GM12878 (cell line): ENCODE measurements at regions not wholly inside any gene's neighbourhood (a gene's known extent, or its start where the extent isn't known, plus 50 kb on each side); places are given as distances from the start of the nearest gene placed in this dataset.

Experiments used
- ATAC-seq: fragments of 200-7000 bp; cut with Tn5 transposase; 3 replicates; pipeline ENCODE4 v1.9.1; 2020; ENCODE audit warnings: mild to moderate bottlenecking, moderate library complexity
- BruUV-seq: library from RNA; stranded (reverse); fragments of 400-500 nt; replicated peaks from 2 replicates; lab custom pipeline; 2021; lab: Mats Ljungman, UMichigan
- CTCF ChIA-PET: fragments of 300-600 bp; sonication (Branson Sonifier 250); formaldehyde crosslinking; extraction: SDS; loops from one replicate; lab custom pipeline; 2021; ENCODE audit warnings: inconsistent platforms; lab: Yijun Ruan, JAX
- POLR2A ChIA-PET: fragments of 350-600 bp; formaldehyde crosslinking; extraction: SDS; loops from one replicate; lab custom pipeline; 2021; ENCODE audit warnings: inconsistent platforms; lab: Charles Lee
- RAD21 ChIA-PET: fragments of 300-600 bp; sonication (Branson Sonifier 250); formaldehyde crosslinking; loops from one replicate; lab custom pipeline; 2023; ENCODE audit warnings: antibody characterized with exemption; ENCODE audit not compliant: unreplicated experiment; lab: Charles Lee
- SMC1A ChIA-PET: fragments of 300-600 bp; sonication (Branson Sonifier 250); formaldehyde crosslinking; loops from one replicate; lab custom pipeline; 2023; ENCODE audit not compliant: unreplicated experiment, uncharacterized antibody; lab: Charles Lee
- DNase-seq: peaks from one replicate; pipeline ENCODE4 v3.0.0-alpha.2; 2011; ENCODE audit warnings: low read depth, low spot score
- FAIRE-seq: peaks from 3 replicates; lab custom pipeline; 2011; peaks lifted over from hg19 to GRCh38; lab: Jason Lieb, UNC
- H2AFZ ChIP-seq: 2 replicates; pipeline ENCODE4 v1.6.0; 2011; ENCODE audit warnings: low read depth, low read length, control low read depth; ENCODE audit not compliant: control insufficient read depth
- H3K27ac ChIP-seq: 2 replicates; pipeline ENCODE4 v1.5.1; 2011; ENCODE audit warnings: control low read depth; ENCODE audit not compliant: control insufficient read depth, insufficient read depth
- H3K27me3 ChIP-seq, 2 experiments: replicated peaks in 1 of 2; 2 replicates each; pipeline versions ENCODE4 v1.6.0 to v1.6.1; 2011; ENCODE audit warnings: low read length in 1 of 2; ENCODE audit not compliant: control insufficient read depth in 2 of 2, insufficient read depth in 2 of 2
- H3K36me3 ChIP-seq, 2 experiments: 2 replicates each; pipeline ENCODE4 v1.5.1; 2011; ENCODE audit warnings: low read length in 1 of 2; ENCODE audit not compliant: control insufficient read depth in 2 of 2, insufficient read depth in 2 of 2
- H3K4me1 ChIP-seq: 2 replicates; pipeline ENCODE4 v1.6.1; 2011; ENCODE audit warnings: mild to moderate bottlenecking, low read length, moderate library complexity, mixed read lengths; ENCODE audit not compliant: control insufficient read depth, insufficient read depth
- H3K4me2 ChIP-seq: 2 replicates; pipeline ENCODE4 v1.6.0; 2011; ENCODE audit warnings: control low read depth; ENCODE audit not compliant: control insufficient read depth, insufficient read depth
- H3K4me3 ChIP-seq: fragments of 200-600 bp; sonication (generic); 2 replicates; pipeline ENCODE4 v1.5.1; 2016
- H3K79me2 ChIP-seq: 2 replicates; pipeline ENCODE4 v1.6.0; 2011; ENCODE audit warnings: low read length; ENCODE audit not compliant: control insufficient read depth, insufficient read depth
- H3K9ac ChIP-seq: 2 replicates; pipeline ENCODE4 v1.8.0; 2011; ENCODE audit warnings: low read length, control low read depth, mixed read lengths; ENCODE audit not compliant: control insufficient read depth, insufficient read depth
- H3K9me3 ChIP-seq: replicated peaks from 3 replicates; pipeline ENCODE4 v1.5.1; 2011; ENCODE audit warnings: mild to moderate bottlenecking, low read length; ENCODE audit not compliant: control insufficient read depth, insufficient read depth
- H4K20me1 ChIP-seq: 2 replicates; pipeline ENCODE4 v1.6.0; 2011; ENCODE audit not compliant: control insufficient read depth, insufficient read depth
- ATF7 ChIP-seq: fragments of 450-650 bp; IDR thresholded peaks from 2 replicates; pipeline ENCODE4 v1.6.1; 2016; ENCODE audit warnings: low read depth, mild to moderate bottlenecking
- BMI1 ChIP-seq: fragments of 450-650 bp; IDR thresholded peaks from 2 replicates; pipeline ENCODE4 v1.6.1; 2016; ENCODE audit warnings: mild to moderate bottlenecking, moderate library complexity, borderline replicate concordance
- CBX3 ChIP-seq: fragments of 200-600 bp; sonication (generic); IDR thresholded peaks from 2 replicates; pipeline ENCODE4 v1.6.1; 2016; ENCODE audit warnings: low read depth, borderline replicate concordance
- CREB1 ChIP-seq: IDR thresholded peaks from 2 replicates; pipeline ENCODE4 v1.6.1; 2012; ENCODE audit warnings: low read depth, mild to moderate bottlenecking, inconsistent platforms
- ESRRA ChIP-seq: IDR thresholded peaks from 2 replicates; pipeline ENCODE4 v1.6.1; 2012; ENCODE audit warnings: mild to moderate bottlenecking, low read length, improper control_type of control experiment
- FOS ChIP-seq: IDR thresholded peaks from 3 replicates; pipeline ENCODE4 v1.6.1; 2011; ENCODE audit warnings: borderline replicate concordance; ENCODE audit not compliant: insufficient read length; ENCODE audit errors: extremely low read depth
- FOXM1 ChIP-seq: IDR thresholded peaks from 2 replicates; pipeline ENCODE4 v1.6.1; 2012; ENCODE audit warnings: low read depth, mild to moderate bottlenecking, inconsistent platforms, low read length, moderate library complexity
- IRF4 ChIP-seq: IDR thresholded peaks from 2 replicates; pipeline ENCODE4 v1.6.1; 2011; ENCODE audit warnings: low read depth, low read length
- MTA2 ChIP-seq: fragments of 450-650 bp; IDR thresholded peaks from 2 replicates; pipeline ENCODE4 v1.6.1; 2016; ENCODE audit warnings: low read depth, mild to moderate bottlenecking, moderate library complexity
- MTA3 ChIP-seq: IDR thresholded peaks from 2 replicates; pipeline ENCODE4 v1.6.1; 2012; ENCODE audit warnings: low read length, inconsistent platforms, borderline replicate concordance
- MYB ChIP-seq: fragments of 150-350 bp; IDR thresholded peaks from 2 replicates; pipeline ENCODE4 v1.6.1; 2014; ENCODE audit warnings: mild to moderate bottlenecking, low read depth, low read length, borderline replicate concordance
- NFYA ChIP-seq: IDR thresholded peaks from 2 replicates; pipeline ENCODE4 v1.6.1; 2011; ENCODE audit warnings: low read depth, mild to moderate bottlenecking, low read length, improper control_type of control experiment, borderline replicate concordance
- NR2C2 ChIP-seq: IDR thresholded peaks from 2 replicates; pipeline ENCODE4 v1.6.1; 2011; ENCODE audit warnings: borderline replicate concordance, low read depth; ENCODE audit not compliant: control insufficient read depth, insufficient read length
- RB1 ChIP-seq: fragments of 450-650 bp; formaldehyde crosslinking; IDR thresholded peaks from 2 replicates; pipeline ENCODE4 v1.6.1; 2017; ENCODE audit warnings: mild to moderate bottlenecking, borderline replicate concordance
- SIX5 ChIP-seq: IDR thresholded peaks from 2 replicates; pipeline ENCODE4 v1.6.1; 2011; ENCODE audit warnings: mild to moderate bottlenecking, low read depth, low read length, moderate library complexity; ENCODE audit not compliant: severe bottlenecking
- YY1 ChIP-seq: IDR thresholded peaks from 2 replicates; pipeline ENCODE4 v1.6.1; 2011; ENCODE audit warnings: low read depth, mild to moderate bottlenecking, low read length
- WGBS: methylation state at CpG from one replicate; pipeline ENCODE4 v1.1.6; 2016; ENCODE audit warnings: low lambda C conversion rate; ENCODE audit not compliant: insufficient replicate concordance, insufficient coverage; ENCODE audit errors: missing lambda C conversion rate; 5-methylcytosine and 5-hydroxymethylcytosine counted together
- in situ Hi-C: fragments of 300-500 bp; cut with MboI; formaldehyde crosslinking; loops from 9 replicates; pipeline ENCODE4 v1.14.3; 2018; ENCODE audit warnings: mixed read lengths
- intact Hi-C: fragments of 100-400 bp; cut with micrococcal nuclease; formaldehyde crosslinking; loops from one replicate; pipeline ENCODE4 v1.14.2; 2022; ENCODE audit not compliant: unreplicated experiment
- TF ChIP-seq, protein P1 (sequence below): fragments of 450-650 bp; IDR thresholded peaks from 2 replicates; pipeline ENCODE4 v1.6.1; 2017; ENCODE audit warnings: antibody characterized with exemption, mild to moderate bottlenecking, moderate library complexity
- TF ChIP-seq, protein P2 (sequence below): IDR thresholded peaks from 2 replicates; pipeline ENCODE4 v1.6.1; 2012; ENCODE audit warnings: low read depth, low read length, improper control_type of control experiment
- TF ChIP-seq, protein P3 (sequence below): IDR thresholded peaks from 2 replicates; pipeline ENCODE4 v1.6.1; 2011; ENCODE audit warnings: mild to moderate bottlenecking, low read depth, low read length, moderate library complexity; ENCODE audit not compliant: insufficient replicate concordance

DNA sequence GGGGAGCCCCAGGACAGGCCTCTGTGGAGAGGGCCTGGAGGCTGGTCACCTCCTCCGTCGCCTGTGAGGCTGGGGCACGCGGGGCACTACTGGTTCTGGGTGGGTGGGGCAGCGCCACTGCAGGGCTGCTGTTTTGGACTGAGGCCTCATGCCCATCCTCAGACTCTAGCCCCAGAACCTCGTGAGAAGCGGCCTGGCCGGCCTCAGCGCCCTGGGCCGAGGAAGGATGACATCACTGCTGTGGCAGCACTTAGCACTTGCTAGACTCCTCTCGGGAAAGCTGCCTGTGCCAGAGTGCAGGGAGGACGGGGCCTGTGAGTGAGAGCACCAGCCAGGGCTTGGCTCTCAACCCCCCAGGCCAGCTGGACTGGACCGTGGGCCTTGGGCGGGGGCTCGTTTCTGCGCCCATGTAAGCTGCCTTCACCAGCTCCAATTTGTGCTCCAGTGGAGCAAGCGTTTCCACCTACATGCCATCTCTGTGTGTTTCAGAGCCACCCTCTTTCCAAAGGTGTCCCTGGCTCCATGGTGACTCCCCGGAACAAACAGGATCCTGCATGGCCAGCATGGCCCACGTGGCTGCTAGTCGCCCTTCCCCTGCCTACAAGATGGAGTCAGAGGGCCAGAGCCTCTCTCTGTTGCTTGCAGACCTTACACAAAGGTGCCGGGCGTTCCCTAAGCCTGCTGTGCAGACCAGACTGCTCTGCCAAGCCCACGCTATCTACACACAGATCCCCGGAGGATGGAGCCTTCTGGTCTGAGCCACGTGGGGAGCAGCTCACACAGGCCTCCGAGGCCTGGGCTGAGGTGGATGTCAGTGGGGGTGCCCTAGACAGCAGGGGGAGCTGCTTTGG, 102.9 kb downstream of the CTTN start (continued):
- TF ChIP-seq BMI1 (no peak), NFYA (no peak), CBX3 (no peak), FOS (no peak), ATF7 (no peak), NR2C2 (no peak)

DNA sequence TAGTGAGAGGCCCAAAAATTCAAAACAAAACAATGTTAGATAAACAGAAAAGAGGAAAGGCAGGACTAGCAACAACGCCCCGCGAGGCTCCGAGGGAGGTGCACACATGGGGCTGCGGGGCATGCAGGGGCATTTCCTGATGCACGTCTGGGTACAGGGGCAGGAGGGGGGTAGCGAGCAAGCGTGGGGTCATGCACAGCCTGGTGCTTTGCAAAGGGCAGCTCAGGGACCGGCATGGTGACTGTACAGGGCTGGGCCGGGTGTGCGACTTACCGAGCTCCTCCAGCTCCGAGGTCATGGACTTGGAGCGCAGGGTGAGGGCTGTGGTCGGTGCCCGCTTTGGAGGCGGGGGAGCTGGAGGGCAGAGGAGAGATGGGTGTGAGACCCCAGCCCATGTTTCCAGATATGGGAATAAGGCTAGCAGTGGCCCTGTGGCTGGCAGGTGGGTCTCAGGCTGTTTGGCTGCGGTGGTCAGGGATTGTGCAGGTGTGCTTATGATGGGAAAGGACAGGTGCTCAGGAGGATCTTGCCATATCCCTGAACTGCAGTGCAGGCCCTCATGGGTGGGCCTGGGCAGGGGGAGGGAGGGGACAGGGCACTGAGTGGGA, 103.7 kb downstream of the CTTN start:
- Histone ChIP-seq H3K4me2 (no peak overlapping the region), H3K4me3 (no peak overlapping the region), H4K20me1 (no peaks in the 10 kb centered on the region), H3K9me3 (no peaks in the 10 kb centered on the region), H3K79me2 (no peaks in the 10 kb centered on the region), H3K27ac (no peak overlapping the region), H3K9ac (no peak overlapping the region), H3K4me1 (no peaks in the 10 kb centered on the region), H2AFZ (no peak overlapping the region), H3K27me3 (no peaks in the 10 kb centered on the region; a peak in 2 of 4 replicates), H3K36me3 (no peaks in the 10 kb centered on the region)
- BruUV-seq: no TSS peak
- FAIRE-seq (no peak), ATAC-seq (no peak), DNase-seq (no peak)
- ChIA-PET RAD21 (no interaction called here), POLR2A (no interaction called here), SMC1A (no interaction called here), CTCF (no interaction called here)
- intact Hi-C loops: no loop called here
- in situ Hi-C loops: no loop called here
- 60% methylated on average over 18 of the region's 18 CpGs for WGBS
- TF ChIP-seq RB1 (no peak), ESRRA (no peak), MTA3 (no peak), FOXM1 (no peak), YY1 (no peak), CREB1 (no peak), MTA2 (no peak), SIX5 (no peak), FOS (no peak), MYB (no peak), IRF4 (no peak)
- TF ChIP-seq, protein P1, sequence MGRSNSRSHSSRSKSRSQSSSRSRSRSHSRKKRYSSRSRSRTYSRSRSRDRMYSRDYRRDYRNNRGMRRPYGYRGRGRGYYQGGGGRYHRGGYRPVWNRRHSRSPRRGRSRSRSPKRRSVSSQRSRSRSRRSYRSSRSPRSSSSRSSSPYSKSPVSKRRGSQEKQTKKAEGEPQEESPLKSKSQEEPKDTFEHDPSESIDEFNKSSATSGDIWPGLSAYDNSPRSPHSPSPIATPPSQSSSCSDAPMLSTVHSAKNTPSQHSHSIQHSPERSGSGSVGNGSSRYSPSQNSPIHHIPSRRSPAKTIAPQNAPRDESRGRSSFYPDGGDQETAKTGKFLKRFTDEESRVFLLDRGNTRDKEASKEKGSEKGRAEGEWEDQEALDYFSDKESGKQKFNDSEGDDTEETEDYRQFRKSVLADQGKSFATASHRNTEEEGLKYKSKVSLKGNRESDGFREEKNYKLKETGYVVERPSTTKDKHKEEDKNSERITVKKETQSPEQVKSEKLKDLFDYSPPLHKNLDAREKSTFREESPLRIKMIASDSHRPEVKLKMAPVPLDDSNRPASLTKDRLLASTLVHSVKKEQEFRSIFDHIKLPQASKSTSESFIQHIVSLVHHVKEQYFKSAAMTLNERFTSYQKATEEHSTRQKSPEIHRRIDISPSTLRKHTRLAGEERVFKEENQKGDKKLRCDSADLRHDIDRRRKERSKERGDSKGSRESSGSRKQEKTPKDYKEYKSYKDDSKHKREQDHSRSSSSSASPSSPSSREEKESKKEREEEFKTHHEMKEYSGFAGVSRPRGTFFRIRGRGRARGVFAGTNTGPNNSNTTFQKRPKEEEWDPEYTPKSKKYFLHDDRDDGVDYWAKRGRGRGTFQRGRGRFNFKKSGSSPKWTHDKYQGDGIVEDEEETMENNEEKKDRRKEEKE: no peak
- TF ChIP-seq, protein P2, sequence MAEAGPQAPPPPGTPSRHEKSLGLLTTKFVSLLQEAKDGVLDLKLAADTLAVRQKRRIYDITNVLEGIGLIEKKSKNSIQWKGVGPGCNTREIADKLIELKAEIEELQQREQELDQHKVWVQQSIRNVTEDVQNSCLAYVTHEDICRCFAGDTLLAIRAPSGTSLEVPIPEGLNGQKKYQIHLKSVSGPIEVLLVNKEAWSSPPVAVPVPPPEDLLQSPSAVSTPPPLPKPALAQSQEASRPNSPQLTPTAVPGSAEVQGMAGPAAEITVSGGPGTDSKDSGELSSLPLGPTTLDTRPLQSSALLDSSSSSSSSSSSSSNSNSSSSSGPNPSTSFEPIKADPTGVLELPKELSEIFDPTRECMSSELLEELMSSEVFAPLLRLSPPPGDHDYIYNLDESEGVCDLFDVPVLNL: no peak
- TF ChIP-seq, protein P3, sequence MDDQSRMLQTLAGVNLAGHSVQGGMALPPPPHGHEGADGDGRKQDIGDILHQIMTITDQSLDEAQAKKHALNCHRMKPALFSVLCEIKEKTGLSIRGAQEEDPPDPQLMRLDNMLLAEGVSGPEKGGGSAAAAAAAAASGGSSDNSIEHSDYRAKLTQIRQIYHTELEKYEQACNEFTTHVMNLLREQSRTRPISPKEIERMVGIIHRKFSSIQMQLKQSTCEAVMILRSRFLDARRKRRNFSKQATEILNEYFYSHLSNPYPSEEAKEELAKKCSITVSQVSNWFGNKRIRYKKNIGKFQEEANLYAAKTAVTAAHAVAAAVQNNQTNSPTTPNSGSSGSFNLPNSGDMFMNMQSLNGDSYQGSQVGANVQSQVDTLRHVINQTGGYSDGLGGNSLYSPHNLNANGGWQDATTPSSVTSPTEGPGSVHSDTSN: no peak
